ENCODE measurements at regions not wholly inside any gene's neighbourhood (a gene's known extent, or its start where the extent isn't known, plus 50 kb on each side); places are given as distances from the start of the nearest gene placed in this dataset.

DNA sequence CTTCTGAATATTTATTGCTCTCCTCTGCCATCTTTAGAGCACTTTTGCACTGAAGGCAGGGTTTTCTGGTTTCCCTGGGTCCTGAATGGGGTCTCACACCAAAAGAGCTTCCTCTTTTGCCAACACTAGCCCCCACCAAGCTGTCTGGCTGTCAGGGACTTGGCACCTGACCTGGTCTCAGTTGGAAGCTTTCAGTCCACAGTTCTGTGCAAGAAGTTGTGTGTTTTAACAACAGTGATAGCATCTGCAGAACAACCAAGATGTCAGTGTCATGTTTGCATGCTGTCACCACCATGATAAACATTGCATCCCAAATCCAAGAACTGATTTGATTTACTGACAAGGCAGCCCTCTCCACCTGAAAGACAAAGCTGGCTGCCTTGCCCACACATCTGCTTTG, 448.5 kb upstream of the CCL2 start:
- in situ Hi-C loops (cut with HindIII; ENCODE audit: low sequenced_read_pairs), result no loop called here

- in situ Hi-C loops (cut with HindIII; ENCODE audit: low sequenced_read_pairs), result no loop called here
These were observed 445.3 kb upstream of the CCL2 start for GRCh38 chr17:33809748-33810147.

GRCh38 chr17:33811004-33811760, 443.9 kb upstream of the CCL2 start:
- in situ Hi-C loops (cut with HindIII; ENCODE audit: low sequenced_read_pairs), result no loop called here

- in situ Hi-C loops (cut with HindIII; ENCODE audit: low sequenced_read_pairs), result no loop called here
These were observed 443.0 kb upstream of the CCL2 start for GRCh38 chr17:33811984-33812577.

DNA sequence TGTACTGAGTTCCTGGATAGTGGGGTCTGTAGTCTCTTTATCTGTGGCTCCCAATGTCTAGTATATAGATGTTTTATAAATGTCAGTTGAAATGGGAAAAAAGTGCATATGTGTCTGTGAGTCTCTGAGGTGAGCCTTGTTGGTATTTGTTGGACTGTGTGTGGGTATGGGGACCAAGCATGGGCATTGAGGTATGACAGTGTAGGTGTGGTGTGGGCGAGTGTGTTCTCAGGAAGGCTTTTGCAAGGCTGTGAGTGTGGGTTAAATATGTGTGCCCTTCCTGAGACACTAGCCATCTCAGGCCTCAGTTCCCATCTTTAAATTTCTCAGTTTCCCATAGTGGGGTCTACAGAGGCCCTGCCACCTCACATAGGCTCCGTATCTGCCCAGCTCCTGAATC, 440.2 kb upstream of the CCL2 start:
- in situ Hi-C loops (cut with HindIII; ENCODE audit: low sequenced_read_pairs), result no loop called here

DNA sequence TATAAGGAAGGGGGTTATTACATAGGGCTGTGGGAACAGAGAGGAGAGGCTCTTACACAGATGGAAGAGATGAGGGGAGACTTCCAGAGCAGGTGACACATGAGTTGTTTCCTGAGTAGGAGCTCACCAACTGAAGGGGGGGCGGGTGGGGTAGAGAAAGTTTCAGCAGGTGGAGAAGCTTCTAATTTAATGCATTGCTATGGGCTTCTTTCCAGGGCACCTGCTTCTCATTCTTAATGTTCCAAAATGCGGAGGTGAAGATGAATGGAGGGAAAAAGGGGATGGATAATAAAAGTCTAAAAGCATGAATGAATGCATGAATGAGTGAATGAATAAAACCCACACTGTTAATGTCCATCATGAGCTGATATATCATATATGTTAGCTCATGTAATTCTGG, 439.0 kb upstream of the CCL2 start:
- in situ Hi-C loops (cut with HindIII; ENCODE audit: low sequenced_read_pairs), result no loop called here

DNA sequence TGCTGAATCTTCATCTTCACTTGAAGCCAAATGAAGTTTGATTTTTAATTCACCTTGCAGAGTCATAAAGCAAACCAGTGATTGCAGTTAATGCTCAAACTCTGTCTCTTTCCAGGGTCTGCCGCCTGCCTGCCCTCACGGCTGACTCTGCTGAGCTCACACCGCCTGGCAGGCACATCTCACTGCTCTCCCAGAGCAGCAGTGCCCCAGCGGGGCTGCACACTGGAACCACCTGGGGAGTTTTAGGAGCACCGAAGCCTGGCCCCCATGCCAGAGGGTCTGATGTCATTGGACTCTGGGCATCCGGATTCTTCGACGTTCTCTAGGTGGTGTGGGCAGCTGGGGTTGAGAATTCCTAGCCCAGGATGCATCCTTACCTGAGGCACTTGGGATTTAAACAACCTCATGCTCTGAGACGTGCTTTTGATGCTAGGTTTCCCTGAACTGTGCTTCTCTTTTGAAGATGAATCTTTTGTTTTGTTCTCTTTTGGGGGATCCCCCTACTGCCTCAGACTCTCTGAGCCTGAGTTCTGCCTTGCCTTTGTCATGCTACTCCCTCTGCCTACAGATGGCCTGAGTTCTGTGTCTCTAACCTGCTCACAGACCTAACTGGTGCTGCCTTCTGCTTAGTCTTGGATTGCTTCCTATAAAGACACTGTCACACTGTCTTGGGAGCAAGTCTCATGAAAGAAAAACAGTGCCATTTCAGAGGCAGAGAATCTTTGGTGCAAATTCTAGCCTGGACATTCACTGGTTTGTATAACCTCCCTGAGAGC, 438.1 kb upstream of the CCL2 start:
- in situ Hi-C loops (cut with HindIII; ENCODE audit: low sequenced_read_pairs), result no loop called here

DNA sequence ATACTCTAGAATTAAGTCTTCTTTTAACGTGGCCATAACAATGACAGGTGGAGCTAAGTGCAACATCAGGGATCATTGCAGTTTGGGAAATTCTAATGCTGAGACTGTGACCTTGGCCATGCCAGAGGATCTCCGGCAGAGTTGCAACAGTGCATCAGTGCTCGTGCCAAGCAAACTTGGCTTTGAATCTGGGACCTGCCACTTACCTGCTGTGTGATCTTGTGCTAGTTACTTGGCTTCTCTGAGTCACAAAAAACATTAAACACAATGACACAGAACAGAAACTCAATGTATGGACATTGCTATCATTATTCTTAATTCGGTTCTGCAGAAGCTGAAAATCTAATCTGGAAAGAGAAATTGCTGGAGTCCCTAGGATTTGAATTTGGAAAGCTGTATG, 435.5 kb upstream of the CCL2 start:
- in situ Hi-C loops (cut with HindIII; ENCODE audit: low sequenced_read_pairs), result no loop called here

- in situ Hi-C loops (cut with HindIII; ENCODE audit: low sequenced_read_pairs), result no loop called here
These were observed 422.8 kb upstream of the CCL2 start for GRCh38 chr17:33832262-33832661.

- in situ Hi-C loops (cut with HindIII; ENCODE audit: low sequenced_read_pairs), result no loop called here
These were observed 417.8 kb upstream of the CCL2 start for GRCh38 chr17:33837281-33837680.

DNA sequence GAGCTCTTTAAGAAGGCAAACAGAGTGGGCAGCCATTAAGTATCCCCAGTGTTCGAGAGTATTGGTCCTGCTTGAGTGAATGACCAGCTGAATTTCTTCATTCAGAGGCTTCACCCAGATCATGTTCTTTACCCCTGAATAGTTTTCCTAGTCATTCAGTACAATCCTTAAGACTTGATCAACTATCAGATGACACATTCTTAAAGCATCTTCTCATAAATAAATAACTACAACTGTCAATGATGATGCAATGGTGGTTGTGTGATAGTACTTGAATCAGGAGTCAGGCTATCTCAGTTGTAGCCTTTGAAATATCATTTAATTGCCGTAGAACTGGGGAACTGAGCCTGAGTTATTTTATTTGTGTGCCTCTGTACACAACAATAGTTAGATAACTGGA, 416.8 kb upstream of the CCL2 start:
- in situ Hi-C loops (cut with HindIII; ENCODE audit: low sequenced_read_pairs), result no loop called here

DNA sequence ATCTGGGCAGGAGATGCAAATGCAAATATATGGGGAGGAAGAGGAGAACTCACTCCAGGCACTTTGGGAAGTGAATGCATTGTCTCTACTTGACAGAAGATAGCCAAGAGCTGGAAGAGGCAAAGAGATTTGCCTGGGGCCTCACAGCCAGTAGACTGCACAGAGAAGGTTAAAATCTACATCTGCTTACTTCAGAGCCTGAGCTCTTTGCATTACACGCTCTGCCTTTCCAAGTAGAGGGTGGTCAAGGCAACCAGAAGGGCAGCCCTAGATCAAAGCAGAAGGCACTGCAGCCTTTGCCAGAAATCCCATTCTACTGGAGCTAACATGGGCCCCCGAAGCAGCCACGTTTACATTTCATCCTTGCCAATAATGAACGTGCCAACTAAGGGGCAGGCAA, 407.2 kb upstream of the CCL2 start:
- in situ Hi-C loops (cut with HindIII; ENCODE audit: low sequenced_read_pairs), result no loop called here

DNA sequence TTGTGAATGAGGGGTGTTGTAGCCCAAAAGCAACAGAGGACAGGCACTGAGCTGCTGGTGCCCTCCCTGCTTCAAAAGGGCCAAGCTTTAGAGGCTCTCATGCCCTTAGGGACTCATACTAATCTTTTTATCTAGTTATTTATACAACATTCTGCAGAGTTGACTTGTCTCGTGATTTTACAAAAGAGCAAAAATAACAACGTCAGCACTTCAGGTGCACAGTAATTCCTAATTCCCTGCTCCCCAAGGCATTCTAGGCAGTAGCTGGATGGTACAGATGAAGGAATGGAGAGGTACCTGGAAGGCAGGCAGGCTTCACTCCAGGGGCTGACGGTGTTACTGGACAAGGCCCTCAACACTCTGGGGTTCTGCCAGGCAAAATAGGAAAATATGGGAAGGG, 406.7 kb upstream of the CCL2 start:
- in situ Hi-C loops (cut with HindIII; ENCODE audit: low sequenced_read_pairs), result no loop called here

GRCh38 chr17:33854596-33854995, 400.5 kb upstream of the CCL2 start:
- in situ Hi-C loops (cut with HindIII; ENCODE audit: low sequenced_read_pairs), result no loop called here

GRCh38 chr17:33858121-33858520, 397.0 kb upstream of the CCL2 start:
- in situ Hi-C loops (cut with HindIII; ENCODE audit: low sequenced_read_pairs), result no loop called here

- in situ Hi-C loops (cut with HindIII; ENCODE audit: low sequenced_read_pairs), result no loop called here
These were observed 396.4 kb upstream of the CCL2 start for GRCh38 chr17:33858682-33859081.

DNA sequence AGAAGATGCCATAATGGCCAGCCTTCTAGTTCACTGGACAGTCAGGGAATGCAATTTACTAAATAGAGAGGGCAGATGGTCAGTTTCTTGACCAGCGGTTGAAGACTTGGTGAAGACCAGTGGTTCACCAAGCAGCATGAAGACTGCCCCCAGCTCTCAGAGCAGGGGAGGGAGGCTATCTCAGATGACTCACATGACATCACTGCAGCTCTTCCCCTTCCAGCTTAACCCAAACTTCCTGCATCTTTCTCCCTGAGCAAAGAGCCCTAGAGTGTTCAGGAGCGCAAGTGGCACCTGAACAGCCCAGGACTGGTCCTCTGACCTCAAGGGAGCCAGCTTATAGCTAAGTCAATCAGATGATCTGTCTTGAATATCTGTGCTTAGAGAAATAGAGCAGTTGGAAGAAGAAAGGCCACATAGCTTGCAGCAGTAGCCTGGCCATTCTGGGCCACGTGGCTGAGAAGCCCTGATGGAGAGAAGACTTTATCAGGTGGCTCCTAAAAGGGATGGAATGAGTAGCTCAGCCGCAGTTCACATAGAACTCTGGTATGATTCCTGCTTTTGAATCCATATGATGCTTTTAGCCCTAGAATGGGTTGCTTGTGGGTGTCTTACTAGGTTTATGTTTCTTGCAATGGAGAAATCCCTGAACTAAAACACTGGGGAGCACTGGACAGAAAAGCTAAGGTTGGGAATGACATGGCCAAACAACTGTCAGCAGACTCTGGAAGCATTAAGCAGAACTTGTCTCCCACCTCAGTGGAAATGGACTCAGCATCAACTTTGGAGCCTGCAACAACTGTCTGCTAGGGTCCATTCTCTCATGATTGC, 392.1 kb upstream of the CCL2 start:
- in situ Hi-C loops (cut with HindIII; ENCODE audit: low sequenced_read_pairs), result no loop called here

DNA sequence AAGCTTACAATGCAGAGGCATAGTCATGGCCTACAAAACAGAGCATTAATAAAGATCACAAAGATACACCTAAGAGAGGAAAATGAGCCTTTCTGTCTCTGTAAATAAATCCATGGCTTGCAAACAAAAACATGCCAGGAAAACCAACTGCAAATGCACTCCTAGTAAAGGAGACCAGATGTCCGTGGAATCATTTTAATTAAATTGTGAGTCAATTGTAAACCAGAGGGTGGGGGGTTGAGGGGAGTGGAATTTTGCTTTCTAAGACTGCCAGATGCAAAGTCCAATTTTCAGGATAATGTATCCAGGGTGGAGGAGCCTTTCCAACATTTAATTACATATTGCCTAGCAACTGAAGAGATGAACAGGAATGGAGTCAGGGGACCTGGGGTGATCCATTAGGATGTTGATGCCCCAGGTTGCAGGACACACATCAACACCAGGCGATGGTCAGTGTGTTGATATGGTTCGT, 390.3 kb upstream of the CCL2 start:
- in situ Hi-C loops (cut with HindIII; ENCODE audit: low sequenced_read_pairs), result no loop called here

DNA sequence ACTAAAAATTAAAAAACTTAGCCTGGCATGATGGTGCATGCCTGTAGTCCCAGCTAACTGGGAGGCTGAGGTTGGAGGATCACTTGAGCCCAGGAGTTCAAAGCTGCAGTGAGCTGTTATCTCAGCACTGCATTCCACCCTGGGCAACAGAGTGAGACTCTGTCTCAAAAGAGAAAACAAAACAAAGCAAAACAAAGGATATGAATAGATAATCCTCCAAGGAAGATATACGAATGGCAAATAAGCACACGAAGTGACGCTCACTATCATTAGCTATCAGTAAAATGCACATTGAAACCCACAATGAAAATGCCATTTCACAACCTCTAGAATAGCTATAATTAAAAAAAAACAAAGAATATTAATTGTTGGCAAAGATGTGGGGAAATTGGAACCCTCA, 386.2 kb upstream of the CCL2 start:
- in situ Hi-C loops (cut with HindIII; ENCODE audit: low sequenced_read_pairs), result no loop called here

- in situ Hi-C loops (cut with HindIII; ENCODE audit: low sequenced_read_pairs), result no loop called here
These were observed 384.1 kb upstream of the CCL2 start for GRCh38 chr17:33870936-33871335.

Data from DLD1 (cell line).